Esophagus muscularis mucosa (tissue), 3 donors: ENCODE measurements at regions not wholly inside any gene's neighbourhood (a gene's known extent, or its start where the extent isn't known, plus 50 kb on each side); places are given as distances from the start of the nearest gene placed in this dataset.

ENCODE experiments used
- CTCF ChIP-seq, 3 experiments: fragments of 200-600 bp in 2 of 3; fragments of 450-650 bp in 1 of 3; sonication (generic) in 2 of 3; IDR thresholded peaks; one replicate each; pipeline ENCODE4 v1.5.1; 2017 to 2019; ENCODE audit warnings: antibody characterized with exemption in 3 of 3, mild to moderate bottlenecking in 2 of 3, moderate library complexity in 1 of 3
- POLR2A ChIP-seq: fragments of 450-650 bp; IDR thresholded peaks from one replicate; pipeline ENCODE4 v1.6.1; 2017; ENCODE audit warnings: antibody characterized with exemption, moderate library complexity, mild to moderate bottlenecking, low read depth
- POLR2AphosphoS5 ChIP-seq, 2 donors: sonication (generic); formaldehyde crosslinking; IDR thresholded peaks; one replicate each; pipeline ENCODE4 v1.6.1; 2017; ENCODE audit warnings: antibody characterized with exemption in 2 of 2

GRCh38 chr7:135833642-135834041, 85.0 kb upstream of the FAM180A start:
- TF ChIP-seq POLR2A (no peak), CTCF (IDR thresholded peaks at IDR 0.05) (no peak), POLR2AphosphoS5 (IDR thresholded peaks at IDR 0.05) (no peak)
